LNCAP (cell line): ENCODE measurements at regions not wholly inside any gene's neighbourhood (a gene's known extent, or its start where the extent isn't known, plus 50 kb on each side); places are given as distances from the start of the nearest gene placed in this dataset.

Experiments used
- TF ChIP-seq, protein P1 (sequence below): fragments of 450-650 bp; IDR thresholded peaks from 2 replicates; pipeline ENCODE4 v1.5.1; 2017; ENCODE audit warnings: mild to moderate bottlenecking

DNA sequence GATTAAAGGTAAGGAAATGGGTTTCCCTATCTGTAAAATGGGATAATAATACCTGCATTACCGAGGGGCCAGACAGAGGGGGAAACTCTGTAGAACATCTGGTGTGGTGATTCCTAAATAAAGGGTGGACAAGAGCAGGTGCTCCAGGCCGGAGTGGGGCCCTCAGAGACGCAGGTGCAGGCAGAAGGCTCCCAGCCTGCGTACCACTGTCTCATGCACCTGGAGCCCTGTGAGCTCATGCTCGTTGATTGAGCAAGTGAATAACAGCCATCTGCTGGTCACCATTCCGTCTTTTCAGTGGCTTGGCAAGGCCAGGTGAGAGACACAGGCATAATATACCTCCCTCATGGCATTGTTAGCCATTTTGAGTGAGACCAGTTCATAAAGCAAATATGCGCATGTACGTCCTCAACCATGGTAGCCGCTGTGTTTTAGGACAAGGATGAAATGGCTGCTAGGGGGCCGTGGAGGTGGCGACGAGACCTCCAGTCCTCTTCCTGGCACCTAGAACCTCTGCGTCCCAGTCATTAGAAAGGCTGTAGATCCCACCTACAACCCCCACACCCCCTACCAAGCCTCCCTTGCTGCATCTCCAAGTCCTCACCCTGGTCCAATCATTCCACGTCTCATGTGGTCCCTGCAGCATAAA is 198.0 kb upstream of the MVB12B start:
- TF ChIP-seq, protein P1, sequence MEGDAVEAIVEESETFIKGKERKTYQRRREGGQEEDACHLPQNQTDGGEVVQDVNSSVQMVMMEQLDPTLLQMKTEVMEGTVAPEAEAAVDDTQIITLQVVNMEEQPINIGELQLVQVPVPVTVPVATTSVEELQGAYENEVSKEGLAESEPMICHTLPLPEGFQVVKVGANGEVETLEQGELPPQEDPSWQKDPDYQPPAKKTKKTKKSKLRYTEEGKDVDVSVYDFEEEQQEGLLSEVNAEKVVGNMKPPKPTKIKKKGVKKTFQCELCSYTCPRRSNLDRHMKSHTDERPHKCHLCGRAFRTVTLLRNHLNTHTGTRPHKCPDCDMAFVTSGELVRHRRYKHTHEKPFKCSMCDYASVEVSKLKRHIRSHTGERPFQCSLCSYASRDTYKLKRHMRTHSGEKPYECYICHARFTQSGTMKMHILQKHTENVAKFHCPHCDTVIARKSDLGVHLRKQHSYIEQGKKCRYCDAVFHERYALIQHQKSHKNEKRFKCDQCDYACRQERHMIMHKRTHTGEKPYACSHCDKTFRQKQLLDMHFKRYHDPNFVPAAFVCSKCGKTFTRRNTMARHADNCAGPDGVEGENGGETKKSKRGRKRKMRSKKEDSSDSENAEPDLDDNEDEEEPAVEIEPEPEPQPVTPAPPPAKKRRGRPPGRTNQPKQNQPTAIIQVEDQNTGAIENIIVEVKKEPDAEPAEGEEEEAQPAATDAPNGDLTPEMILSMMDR, result no peak

DNA sequence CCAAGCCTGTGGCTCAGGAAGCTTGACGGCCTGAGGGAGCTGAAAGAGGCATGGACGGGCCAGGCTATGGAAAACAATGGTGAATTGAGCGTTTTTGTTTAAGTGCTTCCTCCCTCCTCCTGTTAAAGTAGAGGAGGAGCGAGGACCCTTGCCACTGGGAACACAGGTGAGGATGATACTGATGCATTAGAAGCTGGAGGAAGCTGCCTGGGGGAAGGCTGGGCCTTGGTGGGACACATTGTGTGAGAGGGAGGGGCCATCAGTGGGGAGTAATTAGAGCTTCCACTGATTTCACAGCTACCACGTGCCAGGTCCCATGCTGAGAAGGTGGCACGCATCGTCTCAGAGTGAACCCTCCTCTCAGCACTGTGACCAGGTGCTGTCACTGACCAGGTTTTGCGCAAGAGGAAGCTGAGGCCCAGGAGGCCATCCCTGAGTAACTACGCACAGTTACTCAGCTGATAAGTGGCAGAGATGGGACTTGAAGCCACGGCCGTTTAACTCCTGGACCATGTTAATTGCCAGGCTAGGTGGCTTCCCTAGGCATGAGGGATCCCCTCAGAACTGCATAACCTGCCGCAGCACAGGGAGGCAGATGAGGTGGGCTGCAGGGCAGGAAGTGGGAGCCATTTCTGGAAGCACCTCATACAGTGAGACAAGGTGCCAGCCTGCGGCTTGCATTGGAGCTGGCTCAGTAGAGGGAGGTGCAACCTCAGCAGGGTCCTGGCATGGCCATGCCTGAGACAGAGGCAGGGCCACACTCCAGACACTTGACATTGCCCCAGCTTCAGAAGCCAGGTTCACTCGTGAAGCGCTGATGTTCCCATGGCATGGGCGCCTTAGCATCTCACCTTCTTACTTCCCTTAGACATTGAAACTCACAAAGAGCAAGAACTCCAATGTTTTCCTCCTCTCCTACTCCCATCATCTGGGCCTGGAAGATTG is 195.3 kb upstream of the MVB12B start:
- TF ChIP-seq, protein P1, result no peak

DNA sequence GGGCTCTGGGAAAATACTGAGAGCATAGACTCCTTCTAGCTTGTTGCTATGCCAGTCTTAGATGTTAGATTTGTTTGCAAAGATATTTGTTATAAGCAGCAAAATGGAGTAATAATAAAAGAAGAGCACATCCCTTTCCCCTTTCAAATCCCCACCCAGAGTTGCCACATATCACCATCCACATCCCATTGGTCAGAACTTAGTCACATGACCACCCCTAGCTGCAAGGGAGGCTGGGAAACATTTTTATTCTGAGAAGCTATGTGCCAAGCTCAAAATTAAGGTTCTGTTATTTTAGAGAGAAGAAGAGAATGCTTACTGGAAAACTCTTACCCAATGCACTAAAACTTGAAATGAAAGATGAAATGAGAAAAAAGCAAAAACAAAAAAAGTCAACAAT is 193.9 kb upstream of the MVB12B start:
- TF ChIP-seq, protein P1, result no peak

DNA sequence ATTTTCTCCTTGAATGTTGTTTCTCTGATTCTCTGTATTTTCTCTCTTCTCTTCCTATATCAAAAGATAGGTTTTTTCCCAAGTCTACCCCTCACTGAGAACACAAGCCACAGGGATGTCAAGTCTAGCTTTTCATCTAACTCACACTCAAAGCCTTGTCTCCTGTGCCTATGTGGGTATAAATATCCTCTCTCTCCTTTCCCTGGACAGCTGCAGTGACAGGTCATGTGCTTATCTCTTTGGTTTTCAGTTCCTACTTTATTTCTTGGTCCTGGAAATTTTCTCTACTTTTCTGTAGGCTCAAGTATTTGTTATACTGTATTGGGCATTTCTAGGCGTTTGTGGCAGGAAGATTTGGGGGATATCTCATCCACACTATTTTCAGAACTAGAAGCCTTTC is 182.4 kb upstream of the MVB12B start:
- TF ChIP-seq, protein P1, result no peak

DNA sequence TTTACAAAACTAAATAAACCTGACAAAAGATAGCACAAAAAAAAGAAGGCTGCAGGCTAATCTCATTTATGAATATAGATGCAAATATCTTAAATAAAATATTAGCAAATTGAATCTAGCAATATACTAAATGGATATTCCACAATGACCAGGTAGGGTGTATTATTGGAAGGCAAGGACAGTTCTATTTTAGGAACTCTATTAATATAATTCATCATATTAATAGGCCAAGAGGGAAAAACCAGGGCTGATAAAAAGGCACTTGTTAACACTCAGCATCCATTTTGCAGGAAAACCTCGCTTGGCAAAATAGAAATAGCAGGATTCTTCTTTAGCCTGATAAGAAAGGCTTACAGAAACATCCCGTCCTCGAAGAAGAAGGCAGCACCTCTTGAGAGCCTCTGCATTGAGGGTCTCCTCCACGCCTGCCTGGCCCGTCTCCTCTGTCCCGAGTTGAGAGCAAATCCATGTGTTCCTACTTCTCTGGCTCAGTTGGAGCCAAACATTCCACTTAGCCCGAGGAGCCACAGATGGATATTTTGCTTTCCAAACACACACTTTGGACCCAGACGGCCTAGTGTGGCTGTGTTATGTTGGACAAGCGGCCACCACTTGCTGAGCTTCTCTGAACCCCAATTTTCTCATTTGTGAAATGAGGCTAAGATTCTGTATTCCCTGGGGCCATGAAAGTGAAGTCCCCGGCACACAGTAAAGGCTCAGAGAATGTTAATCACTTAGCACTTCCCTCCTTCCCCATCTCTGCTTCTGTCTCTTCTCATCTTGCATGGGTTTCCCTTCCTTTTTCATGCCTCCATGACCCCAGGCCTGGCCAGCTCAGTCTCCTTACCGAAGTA is 181.8 kb upstream of the MVB12B start:
- TF ChIP-seq, protein P1, result no peak

DNA sequence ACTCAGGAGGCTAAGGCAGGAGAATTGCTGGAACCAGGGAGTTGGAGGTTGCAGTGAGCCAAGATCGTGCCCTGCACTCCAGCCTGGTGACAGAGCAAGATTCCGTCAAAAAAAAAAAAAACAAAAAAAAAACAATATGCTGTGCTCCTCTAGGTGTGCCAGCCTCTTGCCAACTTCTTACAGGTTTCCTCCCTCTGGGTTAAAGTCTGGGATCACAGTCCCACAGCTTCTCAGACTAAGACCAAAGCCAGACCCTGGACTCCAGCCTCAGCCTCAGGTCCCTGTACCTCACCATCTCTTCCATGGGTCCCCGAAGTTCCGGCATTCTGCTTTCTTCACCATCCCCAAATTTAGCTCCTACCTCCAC is 180.8 kb upstream of the MVB12B start:
- TF ChIP-seq, protein P1, result no peak
